ENCODE measurements at regions not wholly inside any gene's neighbourhood (a gene's known extent, or its start where the extent isn't known, plus 50 kb on each side); places are given as distances from the start of the nearest gene placed in this dataset.

DNA sequence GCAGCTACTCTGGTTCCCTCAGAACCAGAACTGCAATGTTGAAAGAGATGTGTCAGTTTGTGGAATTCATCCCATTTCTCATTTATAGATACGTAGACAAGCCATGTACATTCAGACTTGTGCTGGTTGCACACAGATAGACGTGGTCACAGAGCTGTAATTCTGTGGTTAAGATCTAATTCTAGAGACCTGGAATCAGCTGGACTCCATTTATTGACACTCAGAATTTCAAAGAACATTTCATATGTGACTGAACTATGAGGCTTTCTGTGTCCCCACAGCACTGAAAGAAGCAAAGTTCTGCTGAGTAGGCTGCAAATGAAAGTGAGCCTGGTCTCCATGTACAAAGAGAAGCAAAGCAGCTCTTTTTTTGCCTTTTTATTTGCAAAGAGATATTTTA is 220.2 kb upstream of the NAV3 start:
- no peak for TF ChIP-seq GATA3 (IDR thresholded peaks at IDR 0.05; ENCODE audit: low read depth, low read length)
- TF ChIP-seq GATA2 (IDR thresholded peaks at IDR 0.05; ENCODE audit: low read depth, low read length), result no peak

Data from SH-SY5Y (cell line).